ENCODE measurements at regions not wholly inside any gene's neighbourhood (a gene's known extent, or its start where the extent isn't known, plus 50 kb on each side); places are given as distances from the start of the nearest gene placed in this dataset.

DNA sequence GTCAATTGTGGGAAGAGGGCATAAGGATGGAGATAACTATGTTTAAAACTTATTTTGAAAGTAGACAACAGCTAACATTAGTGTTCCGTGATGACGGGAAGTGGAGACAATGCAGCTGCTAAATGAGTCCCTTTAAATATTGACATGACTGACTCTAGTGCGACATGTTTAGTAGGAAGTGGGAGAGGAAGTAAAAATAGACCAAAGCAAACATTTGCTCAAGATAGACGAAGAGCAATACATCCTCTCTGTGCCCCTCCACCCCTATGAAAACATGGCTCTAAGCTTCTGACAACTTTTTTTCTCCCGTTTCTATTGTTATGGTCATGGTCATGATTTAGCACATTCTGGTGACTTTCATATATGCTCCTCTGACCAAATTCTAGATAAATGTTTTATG lies 60.0 kb upstream of the HMCN1 start:
- TF ChIP-seq POLR2A (IDR thresholded peaks at IDR 0.05; ENCODE audit: low read depth, low read length) (no peak), POLR2AphosphoS5 (IDR thresholded peaks at IDR 0.05; ENCODE audit: low read depth, low read length) (no peak), TAF1 (IDR thresholded peaks at IDR 0.05; ENCODE audit: borderline replicate concordance, low read depth, low read length) (no peak)
